IPS-18a (cell line): ENCODE measurements at regions not wholly inside any gene's neighbourhood (a gene's known extent, or its start where the extent isn't known, plus 50 kb on each side); places are given as distances from the start of the nearest gene placed in this dataset.
"Not testable (repeated sequence)": the region's sequence is repeated elsewhere in the genome, so short reads cannot be mapped to it uniquely, and the experiment has no call there.

Experiments
- H3K27ac ChIP-seq: one replicate; pipeline ENCODE4 v1.5.1; 2013; ENCODE audit warnings: low read length
- H3K27me3 ChIP-seq: one replicate; pipeline ENCODE4 v1.6.1; 2013; ENCODE audit warnings: mild to moderate bottlenecking, low read length; ENCODE audit not compliant: control insufficient read depth, insufficient read depth
- H3K36me3 ChIP-seq: one replicate; pipeline ENCODE4 v1.6.1; 2013; ENCODE audit warnings: low read depth, low read length; ENCODE audit not compliant: control insufficient read depth
- H3K4me1 ChIP-seq: one replicate; pipeline ENCODE4 v1.6.1; 2013; ENCODE audit warnings: low read depth, low read length; ENCODE audit not compliant: control insufficient read depth
- H3K4me3 ChIP-seq: one replicate; pipeline ENCODE4 v1.5.1; 2013; ENCODE audit warnings: low read length
- H3K9ac ChIP-seq: one replicate; pipeline ENCODE4 v1.6.1; 2013; ENCODE audit warnings: mild to moderate bottlenecking, low read length, moderate library complexity
- H3K9me3 ChIP-seq: one replicate; pipeline ENCODE4 v1.6.1; 2013; ENCODE audit warnings: low read depth, low read length; ENCODE audit not compliant: control insufficient read depth

- no peaks in the 10 kb centered on the region for H3K9me3 ChIP-seq
- H3K9ac ChIP-seq, result no peak overlapping the region
- no peak overlapping the region for H3K4me3 ChIP-seq
- H3K36me3 ChIP-seq, result no peaks in the 10 kb centered on the region
- H3K27me3 ChIP-seq, result no peaks in the 10 kb centered on the region
- H3K27ac ChIP-seq, result no peak overlapping the region
- H3K4me1 ChIP-seq, result peaks cover 5% of the 10 kb centered on the region
Measured at GRCh38 chr15:62647843-62648505, 394.6 kb upstream of the TPM1 start.

GRCh38 chr15:62648954-62649353, 393.6 kb upstream of the TPM1 start:
- no peaks in the 10 kb centered on the region for H3K27me3 ChIP-seq
- no peak overlapping the region for H3K27ac ChIP-seq
- H3K36me3 ChIP-seq, result no peaks in the 10 kb centered on the region
- H3K9ac ChIP-seq, result no peak overlapping the region
- no peak overlapping the region for H3K4me3 ChIP-seq
- H3K9me3 ChIP-seq, result no peaks in the 10 kb centered on the region
- H3K4me1 ChIP-seq, result peaks cover 5% of the 10 kb centered on the region

DNA sequence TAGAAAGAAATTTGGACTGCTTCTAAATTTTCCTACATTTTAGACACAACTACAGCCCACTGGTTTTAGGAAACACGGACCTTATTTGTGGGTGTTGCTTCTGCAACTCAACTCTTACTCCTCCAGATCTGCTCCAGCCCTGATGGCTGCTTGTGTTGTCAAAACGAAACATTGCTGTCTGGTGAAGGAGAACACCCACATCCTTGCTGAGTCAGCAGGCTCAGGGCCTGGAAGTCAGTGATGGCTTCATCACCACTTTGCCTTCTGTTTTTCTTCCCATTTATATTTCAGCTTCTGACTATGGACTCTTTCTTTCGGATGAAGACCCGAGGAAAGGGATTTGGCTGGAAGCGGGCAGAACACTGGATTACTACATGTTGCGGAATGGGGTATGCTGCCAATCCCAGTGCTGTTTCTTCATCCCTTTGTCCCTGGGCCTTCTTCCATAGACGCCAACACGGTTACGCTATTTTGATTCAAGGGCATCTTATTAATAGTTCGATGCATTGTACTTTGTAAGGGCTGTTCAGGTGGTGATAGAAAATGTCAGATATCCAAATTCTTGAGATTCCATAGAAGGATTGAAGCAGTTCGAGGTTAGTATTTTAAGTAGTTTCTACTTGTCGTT, 392.6 kb upstream of the TPM1 start:
- H3K9ac ChIP-seq, result no peak overlapping the region
- no peak overlapping the region for H3K4me3 ChIP-seq
- H3K27ac ChIP-seq, result no peak overlapping the region

DNA sequence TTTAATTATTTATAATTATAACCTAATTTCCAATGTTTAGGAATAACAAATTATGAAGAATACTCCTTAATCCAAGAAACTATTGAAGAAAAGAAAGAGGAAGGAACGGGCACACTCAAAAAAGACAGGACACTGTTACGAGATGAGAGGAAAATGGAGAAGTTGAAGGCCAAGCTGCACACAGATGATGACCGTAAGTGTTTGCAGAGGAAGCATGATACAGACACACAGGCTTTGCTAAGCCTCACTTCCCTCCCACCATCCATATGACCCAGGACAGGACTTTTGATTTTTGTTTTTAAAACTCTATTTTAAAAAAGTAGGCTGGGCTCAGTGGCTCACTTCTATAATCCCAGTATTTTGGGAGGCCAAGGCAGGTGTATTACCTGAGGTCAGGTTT, 389.4 kb upstream of the TPM1 start:
- H3K27ac ChIP-seq, result no peak overlapping the region
- no peaks in the 10 kb centered on the region for H3K27me3 ChIP-seq
- no peaks in the 10 kb centered on the region for H3K36me3 ChIP-seq
- no peak overlapping the region for H3K4me3 ChIP-seq
- H3K9me3 ChIP-seq, result no peaks in the 10 kb centered on the region
- no peak overlapping the region for H3K9ac ChIP-seq
- H3K4me1 ChIP-seq, result no peaks in the 10 kb centered on the region

More for the DNA sequence above, 392.6 kb upstream of the TPM1 start:
- no peaks in the 10 kb centered on the region for H3K4me1 ChIP-seq
- H3K36me3 ChIP-seq, result no peaks in the 10 kb centered on the region
- H3K9me3 ChIP-seq, result no peaks in the 10 kb centered on the region
- H3K27me3 ChIP-seq, result no peaks in the 10 kb centered on the region

DNA sequence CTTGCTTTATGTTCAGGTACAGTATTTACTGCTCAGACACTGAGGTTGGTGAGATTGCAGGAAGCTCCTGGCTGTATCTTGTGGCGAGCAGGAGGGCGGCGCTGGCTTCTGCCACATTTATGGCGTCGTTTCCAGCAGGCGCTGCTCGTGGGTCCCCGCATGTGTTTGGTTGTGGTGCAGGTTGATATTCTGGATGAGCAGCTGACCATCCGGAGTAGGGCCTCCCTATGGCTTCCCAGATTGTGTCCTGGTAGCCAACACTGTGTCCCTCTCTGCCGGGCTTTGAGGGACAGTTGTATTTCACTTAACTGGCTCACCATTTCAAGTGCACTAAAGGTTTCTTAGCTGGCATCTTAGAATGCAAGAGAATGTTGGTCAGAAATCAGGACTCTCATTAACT, 386.5 kb upstream of the TPM1 start:
- H3K27ac ChIP-seq, result no peak overlapping the region
- H3K36me3 ChIP-seq, result no peaks in the 10 kb centered on the region

GRCh38 chr15:62657501-62657900, 385.0 kb upstream of the TPM1 start:
- H3K27me3 ChIP-seq, H3K4me1 ChIP-seq, H3K4me3 ChIP-seq, H3K27ac ChIP-seq, H3K9ac ChIP-seq, H3K36me3 ChIP-seq, H3K9me3 ChIP-seq: not testable (repeated sequence)

More for the DNA sequence above, 386.5 kb upstream of the TPM1 start:
- H3K9me3 ChIP-seq, result no peaks in the 10 kb centered on the region
- H3K9ac ChIP-seq, result no peak overlapping the region
- H3K27me3 ChIP-seq, result no peaks in the 10 kb centered on the region
- H3K4me1 ChIP-seq, result no peaks in the 10 kb centered on the region
- no peak overlapping the region for H3K4me3 ChIP-seq

GRCh38 chr15:62658498-62658897, 384.0 kb upstream of the TPM1 start:
- H3K4me1 ChIP-seq, result no peaks in the 10 kb centered on the region
- H3K27ac ChIP-seq, result no peak overlapping the region
- no peaks in the 10 kb centered on the region for H3K9me3 ChIP-seq
- H3K9ac ChIP-seq, result no peak overlapping the region
- no peaks in the 10 kb centered on the region for H3K27me3 ChIP-seq
- H3K36me3 ChIP-seq, result no peaks in the 10 kb centered on the region
- H3K4me3 ChIP-seq, result no peak overlapping the region

- Histone ChIP-seq H3K36me3 (no peaks in the 10 kb centered on the region), H3K4me1 (no peaks in the 10 kb centered on the region), H3K27ac (no peak overlapping the region), H3K4me3 (no peak overlapping the region), H3K9me3 (no peaks in the 10 kb centered on the region), H3K9ac (no peak overlapping the region), H3K27me3 (no peaks in the 10 kb centered on the region)
Measured at GRCh38 chr15:62663547-62663946, 379.0 kb upstream of the TPM1 start.

DNA sequence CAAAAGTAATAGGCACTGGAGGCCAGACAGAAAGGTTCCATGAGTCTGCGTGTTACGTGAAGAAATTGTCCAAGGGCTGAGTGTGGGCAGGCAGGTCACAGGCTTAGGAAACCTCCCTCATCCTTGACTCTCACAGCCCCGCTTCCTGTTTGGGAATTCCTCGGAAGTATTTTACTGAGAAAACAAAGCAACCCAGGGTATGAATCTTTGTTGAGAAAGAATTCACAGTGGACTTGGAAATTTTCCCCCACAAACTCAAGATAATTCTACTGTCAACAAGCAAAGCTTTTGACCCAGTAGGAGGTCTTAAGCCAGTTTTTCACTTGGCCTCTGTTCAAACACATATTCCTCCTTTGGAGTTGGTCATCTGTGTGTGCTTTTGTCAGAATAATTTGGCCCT, 377.1 kb upstream of the TPM1 start:
- H3K4me1 ChIP-seq, result no peaks in the 10 kb centered on the region
- H3K27ac ChIP-seq, result no peak overlapping the region
- H3K9ac ChIP-seq, result no peak overlapping the region
- H3K36me3 ChIP-seq, result no peaks in the 10 kb centered on the region
- no peaks in the 10 kb centered on the region for H3K27me3 ChIP-seq
- H3K4me3 ChIP-seq, result no peak overlapping the region
- H3K9me3 ChIP-seq, result no peaks in the 10 kb centered on the region

DNA sequence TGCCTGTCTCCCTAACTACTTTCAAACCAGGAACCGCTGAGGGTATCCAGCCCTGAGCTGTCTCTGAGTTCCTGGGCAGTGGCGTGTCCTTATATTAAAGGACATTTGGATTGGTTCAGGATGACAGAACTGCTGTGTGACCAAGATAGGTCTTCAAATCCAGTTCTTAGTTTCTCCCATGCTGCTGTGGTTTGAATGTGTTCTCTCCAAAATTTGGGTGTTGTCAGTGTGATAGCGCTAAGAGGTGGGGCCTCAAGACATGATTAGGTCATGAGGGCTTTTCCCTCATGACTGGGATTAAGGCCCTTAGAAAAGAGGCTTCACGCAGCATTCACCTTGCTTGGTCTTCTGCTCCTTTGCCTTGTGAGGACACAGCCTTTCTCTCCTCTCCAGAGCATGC, 376.5 kb upstream of the TPM1 start:
- H3K4me3 ChIP-seq, result no peak overlapping the region
- H3K27ac ChIP-seq, result no peak overlapping the region
- H3K36me3 ChIP-seq, result no peaks in the 10 kb centered on the region
- no peaks in the 10 kb centered on the region for H3K27me3 ChIP-seq
- no peaks in the 10 kb centered on the region for H3K9me3 ChIP-seq
- H3K4me1 ChIP-seq, result no peaks in the 10 kb centered on the region
- no peak overlapping the region for H3K9ac ChIP-seq

DNA sequence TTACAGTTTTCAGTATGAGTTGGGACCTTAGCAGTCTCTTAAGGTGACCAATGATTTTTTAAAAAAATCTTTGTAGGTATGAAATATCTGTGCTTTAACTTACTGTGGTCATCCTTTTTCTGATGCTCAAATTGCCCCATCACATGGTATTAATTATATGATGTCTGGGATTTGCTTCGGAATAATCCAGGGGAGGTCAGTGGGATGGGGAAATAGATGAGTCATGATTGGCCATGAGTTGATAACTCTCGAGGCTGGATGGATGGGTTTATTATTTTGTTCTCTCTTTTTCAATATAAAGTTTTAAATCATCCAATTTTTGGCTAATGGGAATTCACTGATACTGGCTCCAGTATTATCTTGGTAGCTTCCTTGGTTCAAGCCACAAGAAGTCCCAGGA, 370.3 kb upstream of the TPM1 start:
- H3K4me1 ChIP-seq, result no peaks in the 10 kb centered on the region
- H3K36me3 ChIP-seq, result no peaks in the 10 kb centered on the region
- no peak overlapping the region for H3K4me3 ChIP-seq
- H3K27me3 ChIP-seq, result no peaks in the 10 kb centered on the region
- no peaks in the 10 kb centered on the region for H3K9me3 ChIP-seq
- no peak overlapping the region for H3K27ac ChIP-seq
- H3K9ac ChIP-seq, result no peak overlapping the region

- H3K27ac ChIP-seq, result no peak overlapping the region
- no peaks in the 10 kb centered on the region for H3K4me1 ChIP-seq
- no peaks in the 10 kb centered on the region for H3K27me3 ChIP-seq
- H3K9ac ChIP-seq, result no peak overlapping the region
- H3K9me3 ChIP-seq, result no peaks in the 10 kb centered on the region
- no peaks in the 10 kb centered on the region for H3K36me3 ChIP-seq
- no peak overlapping the region for H3K4me3 ChIP-seq
Measured at GRCh38 chr15:62676891-62677290, 365.7 kb upstream of the TPM1 start.
